ENCODE measurements at regions not wholly inside any gene's neighbourhood (a gene's known extent, or its start where the extent isn't known, plus 50 kb on each side); places are given as distances from the start of the nearest gene placed in this dataset.

GRCh38 chr5:68504306-68504705 lies 288.8 kb downstream of the PIK3R1 start:
- H3K4me3 ChIP-seq (ENCODE audit: low read depth, low read length): no peak overlapping the region
- in situ Hi-C loops (cut with HindIII; ENCODE audit: low pct_ligation_motif_present, low sequenced_read_pairs): no loop called here
- no peak overlapping the region for H3K27ac ChIP-seq
- TF ChIP-seq CTCF (IDR thresholded peaks at IDR 0.05; ENCODE audit: low read depth, low read length, missing control alignments): no peak
- H3K36me3 ChIP-seq (replicated peaks): no peaks in the 10 kb centered on the region
- H3K27me3 ChIP-seq (replicated peaks): no peaks in the 10 kb centered on the region
- DNase-seq: no peak

DNA sequence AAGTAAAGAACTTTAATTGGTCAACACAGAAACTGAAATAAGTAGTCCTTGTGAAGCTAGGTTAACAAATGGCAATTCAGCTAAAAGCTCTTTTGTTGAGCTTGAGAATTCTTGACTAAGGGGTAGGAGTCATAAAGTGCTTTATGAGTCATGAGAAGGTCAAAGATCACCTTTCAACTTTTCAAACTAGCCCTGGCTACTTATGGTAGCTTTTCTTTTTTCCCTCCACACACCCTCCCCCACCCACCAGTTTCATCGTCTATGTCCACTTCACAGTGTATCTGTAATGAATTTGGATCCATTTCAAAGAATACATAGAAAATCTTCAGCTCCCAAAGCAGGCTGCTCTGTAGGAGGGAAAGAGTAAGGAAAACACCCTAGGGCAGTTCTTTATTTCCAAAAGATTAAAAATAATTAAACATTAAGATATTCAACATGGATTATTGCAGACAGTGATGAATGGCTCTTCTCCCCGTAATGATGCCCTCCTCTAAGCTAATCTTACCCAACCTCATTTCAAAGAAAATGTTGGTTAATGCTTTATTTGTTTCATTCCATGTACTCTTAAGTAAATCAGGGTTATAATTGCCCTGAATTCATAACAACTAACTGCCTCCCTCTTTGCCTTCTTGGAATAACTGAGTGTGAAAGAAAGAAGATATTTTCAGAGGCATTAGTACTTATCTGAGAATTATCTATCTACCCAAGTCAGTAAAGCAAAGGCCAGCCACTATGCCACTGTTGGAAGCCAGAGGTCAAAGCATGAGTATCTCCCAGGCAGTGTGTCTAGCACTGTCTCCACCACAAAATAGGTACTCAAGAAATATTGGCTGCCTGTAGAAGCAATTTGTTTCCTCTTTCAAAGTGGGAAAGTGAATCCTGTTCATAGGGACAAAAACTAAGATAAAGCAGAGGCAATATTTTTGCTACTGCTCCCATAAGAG lies 290.6 kb downstream of the PIK3R1 start:
- no peaks in the 10 kb centered on the region for H3K27me3 ChIP-seq (replicated peaks)
- no peak overlapping the region for H3K27ac ChIP-seq
- H3K4me3 ChIP-seq (ENCODE audit: low read depth, low read length): no peak overlapping the region
- in situ Hi-C loops (cut with HindIII; ENCODE audit: low pct_ligation_motif_present, low sequenced_read_pairs): no loop called here
- H3K36me3 ChIP-seq (replicated peaks): no peaks in the 10 kb centered on the region
- no peak for TF ChIP-seq CTCF (IDR thresholded peaks at IDR 0.05; ENCODE audit: low read depth, low read length, missing control alignments)
- peak; percentile 14 for DNase-seq

- TF ChIP-seq CTCF (IDR thresholded peaks at IDR 0.05; ENCODE audit: low read depth, low read length, missing control alignments): no peak
- in situ Hi-C loops (cut with HindIII; ENCODE audit: low pct_ligation_motif_present, low sequenced_read_pairs): no loop called here
Measured at GRCh38 chr5:68515514-68515913, 300.0 kb downstream of the PIK3R1 start.

DNA sequence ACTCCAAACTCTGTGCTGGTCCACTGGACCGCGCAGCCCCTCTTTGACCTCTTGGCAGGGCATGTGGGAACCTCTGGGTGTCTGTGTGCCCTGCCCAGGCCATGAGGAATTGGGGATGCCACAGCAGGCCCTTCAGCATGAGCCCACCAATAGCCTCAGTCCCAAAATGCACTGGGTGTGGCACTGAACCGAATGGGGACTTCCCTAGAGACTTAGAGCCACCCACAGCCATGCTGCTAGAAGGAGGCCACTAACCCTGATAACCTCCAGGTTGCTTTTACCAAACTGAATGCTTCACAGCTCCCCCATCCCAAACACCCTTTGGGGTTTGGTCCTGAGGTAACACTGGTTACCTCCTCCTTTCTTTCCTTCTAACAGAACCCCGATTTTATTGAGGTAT lies 302.7 kb downstream of the PIK3R1 start:
- TF ChIP-seq CTCF (IDR thresholded peaks at IDR 0.05; ENCODE audit: low read depth, low read length, missing control alignments): no peak
- in situ Hi-C loops (cut with HindIII; ENCODE audit: low pct_ligation_motif_present, low sequenced_read_pairs): no loop called here
- no peak for DNase-seq

More at GRCh38 chr5:68515514-68515913, 300.0 kb downstream of the PIK3R1 start:
- Histone ChIP-seq H3K27me3 (replicated peaks) (no peaks in the 10 kb centered on the region), H3K4me3 (ENCODE audit: low read depth, low read length) (no peak overlapping the region), H3K36me3 (replicated peaks) (no peaks in the 10 kb centered on the region), H3K27ac (no peak overlapping the region)
- no peak for DNase-seq

GRCh38 chr5:68519143-68519542 lies 303.6 kb downstream of the PIK3R1 start:
- Histone ChIP-seq H3K27me3 (replicated peaks) (no peaks in the 10 kb centered on the region), H3K36me3 (replicated peaks) (no peaks in the 10 kb centered on the region), H3K27ac (no peak overlapping the region), H3K4me3 (ENCODE audit: low read depth, low read length) (no peak overlapping the region)
- no peak for TF ChIP-seq CTCF (IDR thresholded peaks at IDR 0.05; ENCODE audit: low read depth, low read length, missing control alignments)
- DNase-seq: no peak
- in situ Hi-C loops (cut with HindIII; ENCODE audit: low pct_ligation_motif_present, low sequenced_read_pairs): no loop called here

More for the DNA sequence above, 302.7 kb downstream of the PIK3R1 start:
- H3K27me3 ChIP-seq (replicated peaks): no peaks in the 10 kb centered on the region
- no peak overlapping the region for H3K4me3 ChIP-seq (ENCODE audit: low read depth, low read length)
- H3K27ac ChIP-seq: no peak overlapping the region
- no peaks in the 10 kb centered on the region for H3K36me3 ChIP-seq (replicated peaks)
